ENCODE measurements at regions not wholly inside any gene's neighbourhood (a gene's known extent, or its start where the extent isn't known, plus 50 kb on each side); places are given as distances from the start of the nearest gene placed in this dataset.

DNA sequence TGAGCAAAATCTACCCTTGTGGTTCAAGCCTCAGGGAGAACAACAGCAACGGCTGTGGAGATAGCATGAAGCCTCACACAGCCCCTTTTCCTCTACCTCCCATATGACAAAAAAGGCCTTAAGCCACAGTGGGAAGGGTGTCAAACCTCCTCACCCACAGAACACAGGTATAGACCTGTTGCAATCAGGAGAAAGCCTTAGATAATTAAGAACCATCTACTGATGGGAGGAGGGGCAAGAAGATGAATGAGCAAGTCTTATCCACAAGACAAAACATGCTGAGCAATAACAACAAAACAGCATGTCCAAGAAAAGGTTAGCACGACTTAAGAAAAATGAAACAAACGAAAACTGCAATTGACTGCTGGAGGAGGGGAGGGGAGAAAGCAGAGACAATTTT lies 272.9 kb upstream of the BCHE start:
- Histone ChIP-seq H3K27me3 (ENCODE audit: insufficient read depth, low read length) (no peaks in the 10 kb centered on the region), H3K4me1 (ENCODE audit: control insufficient read depth, insufficient read depth, low read length, unreplicated experiment) (no peaks in the 10 kb centered on the region), H2AFZ (ENCODE audit: low read length, unreplicated experiment) (no peak overlapping the region), H3K79me2 (ENCODE audit: control insufficient read depth, insufficient read depth, low read length, unreplicated experiment) (no peaks in the 10 kb centered on the region), H3K27ac (ENCODE audit: low read depth, low read length) (no peak overlapping the region), H3K36me3 (ENCODE audit: insufficient read depth, low read length) (no peaks in the 10 kb centered on the region), H3K4me3 (ENCODE audit: low read depth, low read length) (no peak overlapping the region)

DNA sequence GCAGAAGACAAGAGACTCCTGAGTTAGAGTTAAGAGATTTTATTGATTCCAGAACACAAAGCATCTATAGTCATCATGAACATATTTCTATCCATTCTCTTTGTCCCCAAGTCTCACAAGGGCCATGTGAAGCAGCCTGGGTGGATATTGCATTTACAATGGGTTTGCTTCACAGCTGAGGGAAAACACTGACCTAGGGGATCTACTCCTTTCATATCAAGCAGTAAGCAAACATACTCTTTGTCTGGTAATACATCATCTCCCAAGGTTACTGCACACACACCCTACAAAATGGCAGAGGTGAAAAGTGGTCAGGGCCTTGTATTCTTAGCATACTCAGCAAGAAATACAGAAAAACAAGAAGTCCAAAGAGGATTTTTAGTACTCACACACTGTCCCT lies 267.7 kb upstream of the BCHE start:
- H3K27ac ChIP-seq (ENCODE audit: low read depth, low read length), result no peak overlapping the region
- no peaks in the 10 kb centered on the region for H3K79me2 ChIP-seq (ENCODE audit: control insufficient read depth, insufficient read depth, low read length, unreplicated experiment)
- H3K36me3 ChIP-seq (ENCODE audit: insufficient read depth, low read length), result no peaks in the 10 kb centered on the region
- no peak overlapping the region for H2AFZ ChIP-seq (ENCODE audit: low read length, unreplicated experiment)
- no peak overlapping the region for H3K4me3 ChIP-seq (ENCODE audit: low read depth, low read length)
- H3K4me1 ChIP-seq (ENCODE audit: control insufficient read depth, insufficient read depth, low read length, unreplicated experiment), result no peaks in the 10 kb centered on the region
- H3K27me3 ChIP-seq (ENCODE audit: insufficient read depth, low read length), result no peaks in the 10 kb centered on the region

DNA sequence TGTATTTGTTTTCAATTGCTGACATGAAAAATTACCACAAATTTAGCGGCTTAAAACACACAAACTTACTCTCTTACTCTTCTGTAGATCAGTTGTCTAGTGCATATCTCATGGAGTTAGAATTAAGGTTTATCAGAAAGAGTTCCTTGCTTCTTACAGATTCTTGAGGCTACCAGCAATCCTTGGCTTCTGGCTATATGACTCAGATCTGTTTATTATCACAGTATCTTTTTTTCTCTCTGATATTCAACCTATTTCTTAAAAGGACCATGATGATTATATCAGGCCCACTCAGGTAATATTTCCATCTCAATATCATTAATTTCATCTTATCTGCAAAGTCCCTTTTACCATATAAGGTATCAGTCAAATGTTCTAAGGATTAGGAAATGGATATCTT lies 263.5 kb upstream of the BCHE start:
- Histone ChIP-seq H2AFZ (ENCODE audit: low read length, unreplicated experiment) (no peak overlapping the region), H3K36me3 (ENCODE audit: insufficient read depth, low read length) (no peaks in the 10 kb centered on the region), H3K27me3 (ENCODE audit: insufficient read depth, low read length) (no peaks in the 10 kb centered on the region), H3K4me3 (ENCODE audit: low read depth, low read length) (no peak overlapping the region), H3K27ac (ENCODE audit: low read depth, low read length) (no peak overlapping the region), H3K4me1 (ENCODE audit: control insufficient read depth, insufficient read depth, low read length, unreplicated experiment) (no peaks in the 10 kb centered on the region), H3K79me2 (ENCODE audit: control insufficient read depth, insufficient read depth, low read length, unreplicated experiment) (no peaks in the 10 kb centered on the region)

DNA sequence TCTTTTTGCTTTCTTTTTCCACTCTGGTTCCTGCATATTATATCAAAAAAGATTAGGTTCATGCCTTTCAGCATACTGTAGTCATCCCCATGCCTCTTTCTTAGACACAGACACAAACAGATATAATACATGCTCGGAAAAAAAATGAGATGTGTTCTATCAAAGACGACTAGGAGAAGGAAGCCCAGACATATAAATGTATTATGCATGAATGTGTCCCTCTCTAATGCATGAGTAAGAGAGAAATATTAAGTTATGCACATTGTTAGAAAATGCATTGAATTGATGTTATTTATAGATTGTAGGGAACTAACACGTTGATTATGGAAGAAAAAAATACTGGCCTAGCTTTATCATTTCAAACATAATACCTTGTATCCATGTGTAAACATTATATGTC lies 252.4 kb upstream of the BCHE start:
- H3K27ac ChIP-seq (ENCODE audit: low read depth, low read length), result no peak overlapping the region
- no peaks in the 10 kb centered on the region for H3K27me3 ChIP-seq (ENCODE audit: insufficient read depth, low read length)
- no peaks in the 10 kb centered on the region for H3K4me1 ChIP-seq (ENCODE audit: control insufficient read depth, insufficient read depth, low read length, unreplicated experiment)
- no peak overlapping the region for H3K4me3 ChIP-seq (ENCODE audit: low read depth, low read length)
- no peaks in the 10 kb centered on the region for H3K79me2 ChIP-seq (ENCODE audit: control insufficient read depth, insufficient read depth, low read length, unreplicated experiment)
- no peak overlapping the region for H2AFZ ChIP-seq (ENCODE audit: low read length, unreplicated experiment)
- no peaks in the 10 kb centered on the region for H3K36me3 ChIP-seq (ENCODE audit: insufficient read depth, low read length)

DNA sequence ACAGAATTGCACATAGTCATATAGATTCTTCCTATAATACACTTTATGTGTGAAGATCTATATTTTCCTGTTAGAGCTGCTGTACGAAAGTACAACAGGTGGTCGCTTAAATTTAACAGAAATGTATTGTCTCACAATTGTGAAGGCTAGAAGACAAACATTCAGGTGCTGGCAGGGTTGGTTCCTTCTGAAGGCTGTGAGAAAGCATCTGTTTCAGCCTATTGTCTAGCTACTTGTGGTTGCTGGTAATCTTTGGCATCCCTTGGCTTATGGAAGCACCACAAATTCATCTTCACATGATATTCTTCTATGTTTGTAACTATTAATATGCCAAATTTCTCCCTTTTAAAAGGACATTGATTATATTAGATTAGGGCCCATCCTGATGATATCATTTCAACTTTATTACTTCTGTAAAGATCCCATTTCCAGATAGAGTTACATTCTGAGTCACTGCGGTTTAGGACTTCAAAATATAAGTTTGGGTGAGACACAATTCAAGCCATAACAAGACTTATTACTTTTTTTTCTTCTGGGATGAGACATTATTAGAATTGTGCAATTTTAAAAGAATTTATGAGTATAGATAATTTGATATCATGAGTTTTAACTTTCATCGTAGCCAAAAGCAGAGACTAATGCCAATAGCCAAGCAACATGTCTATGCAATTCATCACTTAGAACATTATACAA lies 248.1 kb upstream of the BCHE start:
- Histone ChIP-seq H3K36me3 (ENCODE audit: insufficient read depth, low read length) (no peaks in the 10 kb centered on the region), H3K79me2 (ENCODE audit: control insufficient read depth, insufficient read depth, low read length, unreplicated experiment) (no peaks in the 10 kb centered on the region), H3K27ac (ENCODE audit: low read depth, low read length) (no peak overlapping the region), H3K4me1 (ENCODE audit: control insufficient read depth, insufficient read depth, low read length, unreplicated experiment) (no peaks in the 10 kb centered on the region), H2AFZ (ENCODE audit: low read length, unreplicated experiment) (no peak overlapping the region), H3K27me3 (ENCODE audit: insufficient read depth, low read length) (no peaks in the 10 kb centered on the region), H3K4me3 (ENCODE audit: low read depth, low read length) (no peak overlapping the region)

DNA sequence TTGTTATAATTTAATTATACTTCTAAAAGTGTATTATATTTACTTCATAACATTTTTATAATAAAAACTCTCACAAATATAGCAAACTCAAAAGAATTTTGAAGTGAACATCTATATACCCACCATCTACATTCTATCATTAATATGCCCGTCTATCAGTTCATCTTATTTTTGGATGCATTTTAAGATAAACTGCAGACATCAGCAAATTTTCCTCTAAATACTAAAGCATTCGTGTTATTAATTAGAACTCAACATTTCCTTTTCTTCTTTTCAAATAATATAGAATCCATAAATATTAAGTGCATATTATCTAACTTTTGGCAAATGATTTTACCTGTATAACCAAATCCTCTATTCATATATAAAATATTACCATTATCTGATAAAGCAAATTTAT lies 242.9 kb upstream of the BCHE start:
- no peak overlapping the region for H3K4me3 ChIP-seq (ENCODE audit: low read depth, low read length)
- H3K4me1 ChIP-seq (ENCODE audit: control insufficient read depth, insufficient read depth, low read length, unreplicated experiment), result no peaks in the 10 kb centered on the region
- H3K27me3 ChIP-seq (ENCODE audit: insufficient read depth, low read length), result no peaks in the 10 kb centered on the region
- H2AFZ ChIP-seq (ENCODE audit: low read length, unreplicated experiment), result no peak overlapping the region
- no peaks in the 10 kb centered on the region for H3K79me2 ChIP-seq (ENCODE audit: control insufficient read depth, insufficient read depth, low read length, unreplicated experiment)
- H3K36me3 ChIP-seq (ENCODE audit: insufficient read depth, low read length), result no peaks in the 10 kb centered on the region
- no peak overlapping the region for H3K27ac ChIP-seq (ENCODE audit: low read depth, low read length)

DNA sequence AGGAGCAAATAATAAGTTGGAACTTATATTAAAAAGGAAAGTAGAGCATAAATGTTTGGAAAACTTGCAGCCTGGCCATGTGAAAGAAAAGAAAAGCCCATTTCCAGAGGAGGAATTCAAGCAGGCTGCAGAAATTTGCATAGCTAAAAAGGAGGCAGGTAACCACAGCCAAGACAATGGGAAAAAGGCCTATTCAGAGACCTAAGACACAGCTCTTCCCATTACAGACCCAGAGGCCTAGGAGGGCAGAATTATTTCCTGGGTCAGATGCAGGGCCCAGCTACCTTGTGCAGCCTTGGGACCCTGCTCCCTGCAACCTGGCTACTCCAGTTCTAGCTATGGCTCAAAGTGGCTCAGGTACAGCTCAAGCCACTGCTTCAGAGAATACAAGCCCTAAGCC lies 234.6 kb upstream of the BCHE start:
- H3K79me2 ChIP-seq (ENCODE audit: control insufficient read depth, insufficient read depth, low read length, unreplicated experiment), result no peaks in the 10 kb centered on the region
- H2AFZ ChIP-seq (ENCODE audit: low read length, unreplicated experiment), result no peak overlapping the region
- no peaks in the 10 kb centered on the region for H3K4me1 ChIP-seq (ENCODE audit: control insufficient read depth, insufficient read depth, low read length, unreplicated experiment)
- no peaks in the 10 kb centered on the region for H3K27me3 ChIP-seq (ENCODE audit: insufficient read depth, low read length)
- no peak overlapping the region for H3K4me3 ChIP-seq (ENCODE audit: low read depth, low read length)
- H3K27ac ChIP-seq (ENCODE audit: low read depth, low read length), result no peak overlapping the region
- no peaks in the 10 kb centered on the region for H3K36me3 ChIP-seq (ENCODE audit: insufficient read depth, low read length)

DNA sequence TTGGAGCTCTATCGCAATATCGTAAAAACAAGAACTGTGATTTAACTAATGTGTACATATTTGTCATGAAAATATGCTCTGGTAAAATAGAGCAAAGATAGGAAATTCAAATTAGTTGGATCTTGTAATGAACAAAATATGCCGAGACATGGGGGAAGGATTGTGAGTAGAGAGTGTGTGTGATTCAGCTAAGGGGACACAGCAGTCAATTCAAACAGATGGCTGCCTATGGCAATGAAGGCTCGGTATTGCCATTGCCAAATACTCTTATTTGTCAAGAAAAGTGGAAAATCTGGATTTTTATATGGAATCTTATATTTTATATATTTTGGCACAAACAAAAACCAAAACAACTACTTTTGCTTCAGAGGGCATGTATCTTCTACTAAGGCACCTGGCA lies 227.3 kb upstream of the BCHE start:
- no peak overlapping the region for H3K27ac ChIP-seq (ENCODE audit: low read depth, low read length)
- no peaks in the 10 kb centered on the region for H3K79me2 ChIP-seq (ENCODE audit: control insufficient read depth, insufficient read depth, low read length, unreplicated experiment)
- H3K4me3 ChIP-seq (ENCODE audit: low read depth, low read length), result no peak overlapping the region
- no peaks in the 10 kb centered on the region for H3K36me3 ChIP-seq (ENCODE audit: insufficient read depth, low read length)
- no peaks in the 10 kb centered on the region for H3K4me1 ChIP-seq (ENCODE audit: control insufficient read depth, insufficient read depth, low read length, unreplicated experiment)
- no peak overlapping the region for H2AFZ ChIP-seq (ENCODE audit: low read length, unreplicated experiment)
- H3K27me3 ChIP-seq (ENCODE audit: insufficient read depth, low read length), result no peaks in the 10 kb centered on the region

DNA sequence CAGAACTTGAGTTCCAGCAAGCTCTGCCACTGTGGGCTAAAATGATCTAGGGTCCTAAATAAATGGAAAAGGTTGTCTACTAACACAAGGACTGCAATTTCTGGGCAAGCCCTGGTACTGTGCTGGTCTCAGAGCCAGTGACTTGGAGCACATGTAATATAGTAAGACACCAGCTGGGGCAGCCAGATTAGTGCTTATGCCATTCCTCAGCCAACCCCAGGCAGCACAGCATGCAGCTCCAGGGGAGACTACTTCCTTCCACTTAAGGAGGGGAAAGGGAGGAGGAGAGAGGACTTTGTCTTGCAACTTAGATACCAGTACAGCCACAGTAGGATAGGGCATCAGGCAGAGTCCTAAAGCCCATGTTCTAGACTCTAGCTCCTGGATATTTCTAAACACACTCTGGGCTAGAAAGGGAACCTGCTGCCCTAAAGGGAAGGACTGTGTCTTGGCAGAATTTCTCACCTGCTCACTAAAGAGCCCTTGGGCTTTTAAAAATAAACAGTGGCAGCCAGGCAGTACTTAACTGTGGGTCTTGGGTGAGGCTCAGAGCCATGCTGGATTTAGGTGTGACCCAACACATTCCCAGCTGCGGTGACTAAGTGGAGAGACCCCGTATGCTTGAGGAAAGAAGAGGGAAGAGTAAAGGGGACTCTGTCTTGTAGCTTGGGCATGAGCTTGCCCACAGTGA lies 223.7 kb upstream of the BCHE start:
- Histone ChIP-seq H3K79me2 (ENCODE audit: control insufficient read depth, insufficient read depth, low read length, unreplicated experiment) (no peaks in the 10 kb centered on the region), H3K4me3 (ENCODE audit: low read depth, low read length) (no peak overlapping the region), H3K4me1 (ENCODE audit: control insufficient read depth, insufficient read depth, low read length, unreplicated experiment) (no peaks in the 10 kb centered on the region), H3K27ac (ENCODE audit: low read depth, low read length) (no peak overlapping the region), H2AFZ (ENCODE audit: low read length, unreplicated experiment) (no peak overlapping the region), H3K36me3 (ENCODE audit: insufficient read depth, low read length) (no peaks in the 10 kb centered on the region), H3K27me3 (ENCODE audit: insufficient read depth, low read length) (no peaks in the 10 kb centered on the region)

DNA sequence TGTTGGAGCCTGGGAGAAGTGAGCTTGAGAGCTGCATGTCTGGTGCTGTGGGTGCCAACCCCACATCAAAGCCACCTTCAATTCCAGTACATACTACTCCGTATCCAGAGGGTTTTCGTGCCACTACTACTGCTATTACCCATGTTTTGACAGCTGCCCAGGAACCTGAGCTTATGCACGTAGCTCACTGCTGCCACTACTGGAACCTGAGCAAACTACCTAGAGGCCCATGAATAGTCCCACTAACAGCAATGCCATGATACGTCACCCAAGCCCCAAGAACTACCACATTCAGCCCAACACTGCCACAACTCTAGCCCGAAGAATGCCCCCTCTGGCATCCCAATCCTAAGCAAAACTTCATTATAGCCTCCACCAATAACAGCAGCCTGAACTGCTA lies 215.2 kb upstream of the BCHE start:
- Histone ChIP-seq H3K27ac (ENCODE audit: low read depth, low read length) (no peak overlapping the region), H3K36me3 (ENCODE audit: insufficient read depth, low read length) (no peaks in the 10 kb centered on the region), H3K27me3 (ENCODE audit: insufficient read depth, low read length) (no peaks in the 10 kb centered on the region)

DNA sequence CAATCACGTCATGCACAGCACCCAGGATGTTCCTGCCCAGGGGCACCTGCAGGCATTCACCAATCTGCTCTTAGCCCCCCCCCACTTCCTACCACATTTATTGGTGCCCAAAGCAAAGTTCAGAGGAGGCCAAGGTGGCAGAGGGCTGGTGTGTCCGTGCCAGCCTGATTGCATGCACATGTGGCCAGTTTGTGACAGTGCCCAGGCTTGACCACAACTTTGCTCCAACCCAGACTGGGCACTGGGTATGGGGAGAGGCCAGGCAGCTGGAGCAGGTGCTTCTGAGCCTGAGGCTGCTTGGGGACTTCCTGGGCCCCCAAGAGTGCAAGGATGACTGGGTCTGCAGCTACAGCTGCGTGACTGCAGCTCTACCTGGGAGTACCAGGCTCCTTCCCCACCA lies 192.3 kb upstream of the BCHE start:
- Histone ChIP-seq H3K36me3 (ENCODE audit: insufficient read depth, low read length) (no peaks in the 10 kb centered on the region), H3K4me3 (ENCODE audit: low read depth, low read length) (no peak overlapping the region), H3K79me2 (ENCODE audit: control insufficient read depth, insufficient read depth, low read length, unreplicated experiment) (no peaks in the 10 kb centered on the region), H3K4me1 (ENCODE audit: control insufficient read depth, insufficient read depth, low read length, unreplicated experiment) (no peaks in the 10 kb centered on the region), H2AFZ (ENCODE audit: low read length, unreplicated experiment) (no peak overlapping the region), H3K27me3 (ENCODE audit: insufficient read depth, low read length) (no peaks in the 10 kb centered on the region), H3K27ac (ENCODE audit: low read depth, low read length) (no peak overlapping the region)

More for the DNA sequence above, 215.2 kb upstream of the BCHE start:
- no peak overlapping the region for H3K4me3 ChIP-seq (ENCODE audit: low read depth, low read length)
- H2AFZ ChIP-seq (ENCODE audit: low read length, unreplicated experiment), result no peak overlapping the region
- no peaks in the 10 kb centered on the region for H3K79me2 ChIP-seq (ENCODE audit: control insufficient read depth, insufficient read depth, low read length, unreplicated experiment)
- no peaks in the 10 kb centered on the region for H3K4me1 ChIP-seq (ENCODE audit: control insufficient read depth, insufficient read depth, low read length, unreplicated experiment)
